Mucosa of rectum (tissue), 2 donors: ENCODE measurements at regions not wholly inside any gene's neighbourhood (a gene's known extent, or its start where the extent isn't known, plus 50 kb on each side); places are given as distances from the start of the nearest gene placed in this dataset.

ENCODE experiments used
- H3K27ac ChIP-seq, 2 donors: one replicate each; pipeline ENCODE4 v1.7.0; 2013; ENCODE audit warnings: inconsistent platforms in 2 of 2, low read depth in 2 of 2, low read length in 2 of 2
- H3K27me3 ChIP-seq, 2 donors: one replicate each; pipeline ENCODE4 v1.7.0; 2013; ENCODE audit warnings: low read length in 2 of 2; ENCODE audit not compliant: control insufficient read depth in 2 of 2, insufficient read depth in 2 of 2
- H3K36me3 ChIP-seq, 2 donors: one replicate each; pipeline ENCODE4 v1.7.0; 2013; ENCODE audit warnings: low read length in 2 of 2; ENCODE audit not compliant: control insufficient read depth in 2 of 2, insufficient read depth in 2 of 2
- H3K4me1 ChIP-seq, 2 donors: one replicate each; pipeline ENCODE4 v1.7.0; 2013; ENCODE audit warnings: low read length in 2 of 2, mild to moderate bottlenecking in 1 of 2; ENCODE audit not compliant: control insufficient read depth in 2 of 2, insufficient read depth in 2 of 2
- H3K4me3 ChIP-seq, 2 donors: one replicate each; pipeline ENCODE4 v1.7.0; 2013; ENCODE audit warnings: low read length in 2 of 2
- H3K9ac ChIP-seq, 2 donors: one replicate each; pipeline ENCODE4 v1.7.0; 2013; ENCODE audit warnings: low read length in 2 of 2, low read depth in 1 of 2, mild to moderate bottlenecking in 1 of 2
- H3K9me3 ChIP-seq, 2 donors: one replicate each; pipeline ENCODE4 v1.7.0; 2013; ENCODE audit warnings: low read length in 2 of 2; ENCODE audit not compliant: control insufficient read depth in 2 of 2
- donor health status: healthy.
- donor health status: Normal muscosa, but diverticular disease.

DNA sequence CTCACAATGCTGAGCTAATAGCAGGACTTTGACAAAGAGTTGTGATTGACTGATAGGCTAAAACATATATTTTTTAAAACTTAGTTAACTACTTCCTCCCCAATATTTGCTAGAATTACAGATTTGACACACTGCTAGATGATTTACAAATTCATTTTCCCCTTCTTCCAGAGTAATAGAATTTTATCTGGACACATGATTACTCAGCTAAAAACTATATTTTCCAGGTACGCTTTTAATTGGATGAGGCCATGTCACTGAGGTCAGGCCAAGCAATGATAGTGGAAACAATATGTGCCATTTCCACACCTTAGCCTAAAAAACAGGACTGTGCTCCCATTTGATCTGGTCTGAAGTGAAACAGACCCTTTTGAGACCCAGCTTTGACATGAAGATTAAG lies 193.3 kb upstream of the PGRMC2 start:
- no peak overlapping the region for H3K4me3 ChIP-seq
- peaks cover 0 to 3% of the 10 kb centered on the region in 2 donors for H3K9me3 ChIP-seq
- no peaks in the 10 kb centered on the region for H3K27me3 ChIP-seq
- H3K27ac ChIP-seq: no peak overlapping the region
- H3K9ac ChIP-seq: no peak overlapping the region
- no peaks in the 10 kb centered on the region for H3K4me1 ChIP-seq
- no peaks in the 10 kb centered on the region for H3K36me3 ChIP-seq

GRCh38 chr4:128477540-128477939 lies 189.9 kb upstream of the PGRMC2 start:
- Histone ChIP-seq H3K27ac (no peak overlapping the region), H3K9me3 (peaks cover 0 to 3% of the 10 kb centered on the region in 2 donors), H3K4me1 (no peaks in the 10 kb centered on the region), H3K27me3 (no peaks in the 10 kb centered on the region), H3K4me3 (no peak overlapping the region), H3K9ac (no peak overlapping the region), H3K36me3 (no peaks in the 10 kb centered on the region)

DNA sequence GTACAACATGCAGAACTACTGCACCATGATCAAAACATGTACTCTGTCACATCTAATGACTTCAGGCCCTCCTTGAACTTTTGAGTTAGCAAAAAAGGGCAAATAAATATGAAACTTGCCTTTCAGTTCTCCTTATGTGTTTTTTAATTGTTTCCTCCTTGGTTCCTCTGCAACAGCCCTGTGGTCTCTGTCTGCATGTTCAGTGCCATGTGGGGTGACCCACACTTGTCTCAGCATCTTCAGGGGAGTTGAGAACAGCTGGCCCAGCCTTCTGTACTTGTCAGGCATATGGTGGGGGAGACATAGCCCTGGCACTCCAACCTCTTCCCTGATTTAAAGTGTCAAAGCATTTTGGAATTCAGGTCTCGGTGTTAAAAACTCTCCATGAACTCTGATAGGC lies 188.0 kb upstream of the PGRMC2 start:
- Histone ChIP-seq H3K4me3 (no peak overlapping the region), H3K4me1 (no peaks in the 10 kb centered on the region), H3K27ac (no peak overlapping the region), H3K9ac (no peak overlapping the region), H3K27me3 (no peaks in the 10 kb centered on the region), H3K9me3 (no peaks in the 10 kb centered on the region), H3K36me3 (no peaks in the 10 kb centered on the region)

GRCh38 chr4:128471576-128471975 lies 184.0 kb upstream of the PGRMC2 start:
- no peaks in the 10 kb centered on the region for H3K27me3 ChIP-seq
- no peak overlapping the region for H3K4me3 ChIP-seq
- no peaks in the 10 kb centered on the region for H3K36me3 ChIP-seq
- peaks cover 0 to 3% of the 10 kb centered on the region in 2 donors for H3K4me1 ChIP-seq
- no peaks in the 10 kb centered on the region for H3K9me3 ChIP-seq
- no peak overlapping the region for H3K9ac ChIP-seq
- H3K27ac ChIP-seq: no peak overlapping the region

DNA sequence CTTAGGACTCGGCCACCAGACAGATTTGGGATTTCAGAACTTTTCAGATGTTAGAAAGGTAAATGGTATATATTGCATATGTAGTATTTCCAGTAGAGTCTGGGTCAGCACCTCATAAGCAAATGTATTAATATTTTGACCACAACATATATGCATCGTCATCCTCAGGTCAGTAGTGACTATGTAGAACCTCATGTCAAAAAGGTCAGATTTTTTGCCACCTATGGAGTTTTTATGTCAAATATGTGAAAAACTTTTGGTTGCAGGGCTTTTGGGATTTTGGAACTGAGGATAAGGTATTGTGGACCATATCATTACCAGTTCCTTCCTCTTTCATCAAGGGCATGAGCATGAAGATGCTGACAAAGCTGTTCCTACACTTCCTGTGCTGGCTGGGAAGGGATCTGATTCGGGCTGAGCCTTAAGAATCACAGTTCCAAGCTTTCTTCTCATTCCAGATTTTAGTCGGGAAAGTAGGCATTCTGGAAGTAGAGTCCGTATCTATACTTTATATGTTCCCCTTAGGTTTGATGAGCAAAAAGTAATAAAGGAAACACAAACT lies 183.0 kb upstream of the PGRMC2 start:
- Histone ChIP-seq H3K27ac (no peak overlapping the region), H3K4me3 (no peak overlapping the region), H3K27me3 (no peaks in the 10 kb centered on the region), H3K9me3 (no peaks in the 10 kb centered on the region), H3K9ac (no peak overlapping the region), H3K4me1 (peaks cover 0 to 3% of the 10 kb centered on the region in 2 donors), H3K36me3 (no peaks in the 10 kb centered on the region)

GRCh38 chr4:128468123-128468989 lies 180.7 kb upstream of the PGRMC2 start:
- peak overlapping the region in 1 of 2 donors; percentile 6 for H3K9ac ChIP-seq
- no peaks in the 10 kb centered on the region for H3K27me3 ChIP-seq
- no peaks in the 10 kb centered on the region for H3K9me3 ChIP-seq
- H3K4me1 ChIP-seq: peaks cover 0 to 3% of the 10 kb centered on the region in 2 donors
- H3K4me3 ChIP-seq: no peak overlapping the region
- no peaks in the 10 kb centered on the region for H3K36me3 ChIP-seq
- no peak overlapping the region for H3K27ac ChIP-seq

- H3K36me3 ChIP-seq: no peaks in the 10 kb centered on the region
- no peaks in the 10 kb centered on the region for H3K27me3 ChIP-seq
- no peak overlapping the region for H3K4me3 ChIP-seq
- H3K9ac ChIP-seq: no peak overlapping the region
- H3K9me3 ChIP-seq: no peaks in the 10 kb centered on the region
- no peak overlapping the region for H3K27ac ChIP-seq
- H3K4me1 ChIP-seq: peaks cover 0 to 3% of the 10 kb centered on the region in 2 donors
These were observed 177.9 kb upstream of the PGRMC2 start for GRCh38 chr4:128465523-128465922.

- H3K9ac ChIP-seq: no peak overlapping the region
- H3K27me3 ChIP-seq: no peaks in the 10 kb centered on the region
- H3K9me3 ChIP-seq: no peaks in the 10 kb centered on the region
- H3K27ac ChIP-seq: no peak overlapping the region
- no peaks in the 10 kb centered on the region for H3K4me1 ChIP-seq
- no peak overlapping the region for H3K4me3 ChIP-seq
- H3K36me3 ChIP-seq: no peaks in the 10 kb centered on the region
These were observed 175.4 kb upstream of the PGRMC2 start for GRCh38 chr4:128463006-128463405.

- no peaks in the 10 kb centered on the region for H3K36me3 ChIP-seq
- no peak overlapping the region for H3K9ac ChIP-seq
- no peaks in the 10 kb centered on the region for H3K27me3 ChIP-seq
- H3K9me3 ChIP-seq: no peaks in the 10 kb centered on the region
- H3K27ac ChIP-seq: no peak overlapping the region
- no peak overlapping the region for H3K4me3 ChIP-seq
- no peaks in the 10 kb centered on the region for H3K4me1 ChIP-seq
These were observed 174.6 kb upstream of the PGRMC2 start for GRCh38 chr4:128462103-128462783.
